Calu3 (cell line): ENCODE measurements at regions not wholly inside any gene's neighbourhood (a gene's known extent, or its start where the extent isn't known, plus 50 kb on each side); places are given as distances from the start of the nearest gene placed in this dataset.
"Not testable (repeated sequence)": the region's sequence is repeated elsewhere in the genome, so short reads cannot be mapped to it uniquely, and the experiment has no call there.

ENCODE experiments used
- BruUV-seq: library from RNA; stranded (reverse); fragments of 400-500 nt; replicated peaks from 2 replicates; lab custom pipeline; 2021; lab: Mats Ljungman, UMichigan
- CTCF ChIA-PET: fragments of 300-600 bp; sonication (Branson Sonifier 250); formaldehyde crosslinking; loops from one replicate; lab custom pipeline; 2022; ENCODE audit warnings: antibody characterized with exemption; lab: Charles Lee
- DNase-seq: peaks from one replicate; pipeline ENCODE4 v3.0.0; 2022
- H3K27ac Mint-ChIP-seq: one replicate; pipeline ENCODE4 v1.8.0; 2022; ENCODE audit warnings: mixed read lengths; ENCODE audit not compliant: unreplicated experiment
- H3K27me3 Mint-ChIP-seq: one replicate; pipeline ENCODE4 v1.8.0; 2022; ENCODE audit warnings: mixed read lengths; ENCODE audit not compliant: unreplicated experiment
- H3K36me3 Mint-ChIP-seq: one replicate; pipeline ENCODE4 v1.8.0; 2022; ENCODE audit warnings: mild to moderate bottlenecking, moderate library complexity, mixed read lengths; ENCODE audit not compliant: insufficient read depth, unreplicated experiment
- H3K4me1 Mint-ChIP-seq: one replicate; pipeline ENCODE4 v1.8.0; 2022; ENCODE audit warnings: mild to moderate bottlenecking, low read depth, mixed read lengths; ENCODE audit not compliant: unreplicated experiment
- H3K4me3 Mint-ChIP-seq: one replicate; pipeline ENCODE4 v1.8.0; 2022; ENCODE audit warnings: mild to moderate bottlenecking, low read depth, moderate library complexity, mixed read lengths; ENCODE audit not compliant: unreplicated experiment
- H3K9me3 Mint-ChIP-seq: one replicate; pipeline ENCODE4 v1.8.0; 2022; ENCODE audit warnings: low read depth, mixed read lengths; ENCODE audit not compliant: unreplicated experiment
- intact Hi-C: fragments of 100-400 bp; cut with micrococcal nuclease; formaldehyde crosslinking; loops from one replicate; pipeline ENCODE4 v1.10.0; 2022; ENCODE audit not compliant: unreplicated experiment
- TF ChIP-seq, protein P1 (sequence below): fragments of 200-600 bp; IDR thresholded peaks from one replicate; pipeline ENCODE4 v1.8.0; 2022; ENCODE audit warnings: antibody characterized with exemption; ENCODE audit not compliant: unreplicated experiment

DNA sequence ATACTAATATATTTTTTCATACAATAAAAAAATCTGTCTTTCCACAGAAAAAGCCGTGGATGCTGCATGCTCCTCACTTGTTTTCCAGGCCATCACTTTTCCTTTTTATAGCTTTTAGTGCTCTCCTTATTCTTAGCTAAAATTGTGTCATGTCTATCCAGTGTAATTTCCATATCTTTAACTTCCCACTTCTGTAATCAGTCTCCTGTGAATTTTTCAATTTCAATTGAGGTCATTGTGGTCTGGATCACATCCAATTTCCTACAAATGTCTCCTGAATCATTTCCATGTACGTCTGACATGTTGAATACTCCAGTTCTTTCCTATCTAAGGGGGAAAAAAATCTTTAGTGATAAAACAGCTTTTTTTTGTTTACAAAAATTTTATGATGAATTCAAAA lies 838.2 kb upstream of the B3GALT2 start:
- Mint-ChIP-seq H3K27me3 (no peaks in the 10 kb centered on the region), H3K4me1 (peaks cover 14% of the 10 kb centered on the region), H3K36me3 (no peaks in the 10 kb centered on the region), H3K9me3 (peaks cover 7% of the 10 kb centered on the region), H3K4me3 (no peak overlapping the region), H3K27ac (no peak overlapping the region)
- no TSS peak for BruUV-seq
- intact Hi-C loops = no loop called here
- DNase-seq = peak; percentile 29
- CTCF ChIA-PET = no interaction called here
- TF ChIP-seq, protein P1, sequence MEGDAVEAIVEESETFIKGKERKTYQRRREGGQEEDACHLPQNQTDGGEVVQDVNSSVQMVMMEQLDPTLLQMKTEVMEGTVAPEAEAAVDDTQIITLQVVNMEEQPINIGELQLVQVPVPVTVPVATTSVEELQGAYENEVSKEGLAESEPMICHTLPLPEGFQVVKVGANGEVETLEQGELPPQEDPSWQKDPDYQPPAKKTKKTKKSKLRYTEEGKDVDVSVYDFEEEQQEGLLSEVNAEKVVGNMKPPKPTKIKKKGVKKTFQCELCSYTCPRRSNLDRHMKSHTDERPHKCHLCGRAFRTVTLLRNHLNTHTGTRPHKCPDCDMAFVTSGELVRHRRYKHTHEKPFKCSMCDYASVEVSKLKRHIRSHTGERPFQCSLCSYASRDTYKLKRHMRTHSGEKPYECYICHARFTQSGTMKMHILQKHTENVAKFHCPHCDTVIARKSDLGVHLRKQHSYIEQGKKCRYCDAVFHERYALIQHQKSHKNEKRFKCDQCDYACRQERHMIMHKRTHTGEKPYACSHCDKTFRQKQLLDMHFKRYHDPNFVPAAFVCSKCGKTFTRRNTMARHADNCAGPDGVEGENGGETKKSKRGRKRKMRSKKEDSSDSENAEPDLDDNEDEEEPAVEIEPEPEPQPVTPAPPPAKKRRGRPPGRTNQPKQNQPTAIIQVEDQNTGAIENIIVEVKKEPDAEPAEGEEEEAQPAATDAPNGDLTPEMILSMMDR = no peak

DNA sequence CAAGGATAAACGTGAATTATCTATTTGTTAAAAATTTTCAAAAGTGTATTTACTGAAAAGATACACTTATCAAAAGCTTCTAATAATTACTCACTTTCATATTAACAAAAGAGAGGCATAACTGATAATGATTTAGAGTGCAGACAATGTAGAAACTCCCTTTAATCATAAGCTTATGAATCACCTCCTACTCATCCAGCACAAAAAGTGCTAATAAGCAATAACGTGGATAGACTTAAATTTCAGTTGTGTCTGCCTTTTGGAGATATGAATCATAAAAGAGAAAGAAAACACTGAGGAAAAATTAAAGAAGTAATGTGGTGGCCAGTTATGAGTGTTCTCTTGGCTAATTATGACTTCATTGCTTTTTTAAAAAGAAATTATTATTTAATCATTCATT lies 827.6 kb upstream of the B3GALT2 start:
- Mint-ChIP-seq H3K27me3 (no peaks in the 10 kb centered on the region), H3K27ac (no peak overlapping the region), H3K36me3 (no peaks in the 10 kb centered on the region), H3K4me3 (no peak overlapping the region), H3K9me3 (peaks cover 2% of the 10 kb centered on the region), H3K4me1 (no peaks in the 10 kb centered on the region)
- BruUV-seq = no TSS peak
- TF ChIP-seq, protein P1 = no peak
- DNase-seq = no peak
- intact Hi-C loops = no loop called here
- CTCF ChIA-PET = no interaction called here

DNA sequence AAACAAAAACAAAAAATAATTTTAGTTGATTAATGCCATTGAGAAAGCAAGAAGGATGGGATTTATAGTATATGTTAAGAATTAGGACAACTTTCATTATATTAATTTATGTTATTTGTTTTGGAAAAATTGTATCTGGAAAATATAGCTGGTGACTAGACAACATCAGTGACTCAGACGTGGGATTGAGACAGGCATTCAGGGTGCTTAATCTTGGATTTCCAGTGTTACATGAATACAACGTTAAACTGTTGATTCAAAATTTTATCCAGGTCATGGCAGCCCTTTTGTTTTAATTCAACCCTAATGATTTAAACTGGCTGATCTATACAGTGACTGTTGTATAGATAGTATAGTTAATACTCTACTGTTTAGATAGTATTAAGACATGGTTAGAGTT lies 827.1 kb upstream of the B3GALT2 start:
- intact Hi-C loops = no loop called here
- Mint-ChIP-seq H3K9me3 (peaks cover 2% of the 10 kb centered on the region), H3K4me3 (no peak overlapping the region), H3K36me3 (no peaks in the 10 kb centered on the region), H3K27me3 (no peaks in the 10 kb centered on the region), H3K4me1 (no peaks in the 10 kb centered on the region), H3K27ac (no peak overlapping the region)
- TF ChIP-seq, protein P1 = no peak
- no TSS peak for BruUV-seq
- DNase-seq = no peak
- CTCF ChIA-PET = interaction anchor here (0.6 kb wide), 1 partner anchor 25 kb away, joined by 3 read pairs; no protein-coding TSS in a partner anchor

DNA sequence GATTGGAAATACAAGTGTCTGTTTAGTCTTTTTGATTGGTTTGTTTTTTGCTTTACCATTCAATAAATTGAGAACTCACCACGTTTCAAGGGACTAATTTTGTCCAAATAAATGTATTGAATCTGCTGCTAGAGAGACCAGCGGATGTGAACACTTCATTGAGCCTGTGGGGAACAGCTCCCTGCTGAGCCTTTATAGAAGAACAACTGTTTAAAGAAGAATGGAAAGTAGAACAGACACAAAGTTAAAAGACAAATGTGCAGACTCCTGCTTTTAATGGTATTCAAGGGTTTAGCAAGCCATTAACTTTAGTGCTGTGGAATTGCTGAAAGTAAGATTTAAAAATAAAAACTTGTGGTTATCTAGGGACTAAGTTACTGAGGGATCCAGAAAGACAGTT lies 817.7 kb upstream of the B3GALT2 start:
- CTCF ChIA-PET = no interaction called here
- BruUV-seq = no TSS peak
- H3K27ac Mint-ChIP-seq = no peak overlapping the region
- H3K4me3 Mint-ChIP-seq = no peak overlapping the region
- intact Hi-C loops = no loop called here
- H3K4me1 Mint-ChIP-seq = no peaks in the 10 kb centered on the region
- H3K9me3 Mint-ChIP-seq = no peaks in the 10 kb centered on the region
- H3K36me3 Mint-ChIP-seq = no peaks in the 10 kb centered on the region
- no peaks in the 10 kb centered on the region for H3K27me3 Mint-ChIP-seq
- TF ChIP-seq, protein P1 = no peak
- DNase-seq = no peak

DNA sequence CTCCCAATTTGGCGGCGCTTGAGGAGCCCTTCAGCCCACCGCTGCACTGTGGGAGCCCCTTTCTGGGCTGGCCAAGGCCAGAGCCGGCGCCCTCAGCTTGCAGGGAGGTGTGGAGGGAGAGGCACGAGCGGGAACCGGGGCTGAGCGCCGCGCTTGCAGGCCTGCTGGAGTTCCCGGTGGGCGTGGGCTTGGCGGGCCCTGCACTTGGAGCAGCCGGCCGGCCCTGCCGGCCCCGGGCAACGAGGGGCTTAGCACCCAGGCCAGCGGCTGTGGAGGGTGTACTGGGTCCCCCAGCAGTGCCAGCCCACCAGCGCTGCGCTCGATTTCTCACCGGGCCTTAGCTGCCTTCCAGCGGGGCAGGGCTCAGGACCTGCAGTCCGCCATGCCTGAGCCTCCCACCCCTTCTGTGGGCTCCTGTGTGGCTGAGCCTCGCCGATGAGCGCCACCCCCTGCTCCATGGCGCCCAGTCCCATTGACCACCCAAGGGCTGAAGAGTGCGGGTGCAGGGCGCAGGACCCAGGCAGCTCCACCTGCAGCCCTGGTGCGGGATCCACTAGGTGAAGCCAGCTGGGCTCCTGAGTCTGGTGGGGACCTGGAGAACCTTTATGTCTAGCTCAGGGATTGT lies 815.4 kb upstream of the B3GALT2 start:
- BruUV-seq, DNase-seq, H3K4me3 Mint-ChIP-seq, H3K9me3 Mint-ChIP-seq, intact Hi-C loops, H3K27me3 Mint-ChIP-seq, H3K27ac Mint-ChIP-seq, H3K36me3 Mint-ChIP-seq, H3K4me1 Mint-ChIP-seq, CTCF ChIA-PET: not testable (repeated sequence)
